Activated naive CD4-positive, alpha-beta T cell treated with anti-CD3 and anti-CD28 coated beads for 36 hours (primary cell): ENCODE measurements at regions not wholly inside any gene's neighbourhood (a gene's known extent, or its start where the extent isn't known, plus 50 kb on each side); places are given as distances from the start of the nearest gene placed in this dataset.

Experiments
- CTCF ChIA-PET: fragments of 350-600 bp; sonication (Branson Sonifier 250); formaldehyde crosslinking; loops from one replicate; lab custom pipeline; 2021; ENCODE audit warnings: antibody characterized with exemption; lab: Charles Lee
- DNase-seq: peaks from one replicate; pipeline ENCODE4 v3.0.0-alpha.2; 2020
- H3K27ac Mint-ChIP-seq: one replicate; pipeline ENCODE4 v1.8.0; 2021; ENCODE audit warnings: mild to moderate bottlenecking, mixed read lengths
- H3K27me3 Mint-ChIP-seq: one replicate; pipeline ENCODE4 v1.8.0; 2021; ENCODE audit warnings: low read depth, mixed read lengths
- H3K36me3 Mint-ChIP-seq: one replicate; pipeline ENCODE4 v1.8.0; 2021; ENCODE audit warnings: low read depth, mixed read lengths
- H3K4me1 Mint-ChIP-seq: one replicate; pipeline ENCODE4 v1.8.0; 2021; ENCODE audit warnings: low read depth, mixed read lengths
- H3K4me3 Mint-ChIP-seq: one replicate; pipeline ENCODE4 v1.8.0; 2021; ENCODE audit warnings: mild to moderate bottlenecking, moderate library complexity, mixed read lengths
- H3K9me3 Mint-ChIP-seq: one replicate; pipeline ENCODE4 v1.8.0; 2021; ENCODE audit warnings: mixed read lengths
- intact Hi-C: fragments of 100-400 bp; cut with micrococcal nuclease; formaldehyde crosslinking; loops from one replicate; pipeline ENCODE4 v1.15.1; 2023

- H3K4me3 Mint-ChIP-seq: no peak overlapping the region
- H3K27me3 Mint-ChIP-seq: no peaks in the 10 kb centered on the region
- DNase-seq: no peak
- no peaks in the 10 kb centered on the region for H3K36me3 Mint-ChIP-seq
- intact Hi-C loops: no loop called here
- H3K9me3 Mint-ChIP-seq: no peaks in the 10 kb centered on the region
- CTCF ChIA-PET: no interaction called here
- H3K27ac Mint-ChIP-seq: no peak overlapping the region
- H3K4me1 Mint-ChIP-seq: no peaks in the 10 kb centered on the region
Observed at GRCh38 chr2:240290432-240291336, 144.8 kb upstream of the GPC1 start.

- intact Hi-C loops: no loop called here
- DNase-seq: no peak
- no peaks in the 10 kb centered on the region for H3K36me3 Mint-ChIP-seq
- no peak overlapping the region for H3K27ac Mint-ChIP-seq
- no peaks in the 10 kb centered on the region for H3K27me3 Mint-ChIP-seq
- CTCF ChIA-PET: no interaction called here
- H3K9me3 Mint-ChIP-seq: no peaks in the 10 kb centered on the region
- no peak overlapping the region for H3K4me3 Mint-ChIP-seq
- no peaks in the 10 kb centered on the region for H3K4me1 Mint-ChIP-seq
Observed at GRCh38 chr2:240291337-240292034, 144.0 kb upstream of the GPC1 start.

- CTCF ChIA-PET: no interaction called here
- Mint-ChIP-seq H3K27ac (no peak overlapping the region), H3K27me3 (no peaks in the 10 kb centered on the region), H3K4me3 (no peak overlapping the region), H3K4me1 (no peaks in the 10 kb centered on the region), H3K9me3 (no peaks in the 10 kb centered on the region), H3K36me3 (no peaks in the 10 kb centered on the region)
- DNase-seq: no peak
- intact Hi-C loops: no loop called here
Observed at GRCh38 chr2:240292035-240292574, 143.4 kb upstream of the GPC1 start.

GRCh38 chr2:240292619-240293525 lies 142.6 kb upstream of the GPC1 start:
- Mint-ChIP-seq H3K36me3 (no peaks in the 10 kb centered on the region), H3K27ac (no peak overlapping the region), H3K4me1 (no peaks in the 10 kb centered on the region), H3K9me3 (no peaks in the 10 kb centered on the region), H3K27me3 (no peaks in the 10 kb centered on the region), H3K4me3 (no peak overlapping the region)
- intact Hi-C loops: no loop called here
- CTCF ChIA-PET: no interaction called here
- no peak for DNase-seq

- H3K4me3 Mint-ChIP-seq: no peak overlapping the region
- no peak for DNase-seq
- H3K36me3 Mint-ChIP-seq: no peaks in the 10 kb centered on the region
- CTCF ChIA-PET: no interaction called here
- H3K27ac Mint-ChIP-seq: no peak overlapping the region
- intact Hi-C loops: no loop called here
- H3K4me1 Mint-ChIP-seq: no peaks in the 10 kb centered on the region
- no peaks in the 10 kb centered on the region for H3K27me3 Mint-ChIP-seq
- no peaks in the 10 kb centered on the region for H3K9me3 Mint-ChIP-seq
Observed at GRCh38 chr2:240293557-240294461, 141.7 kb upstream of the GPC1 start.

GRCh38 chr2:240294514-240294913 lies 140.9 kb upstream of the GPC1 start:
- CTCF ChIA-PET: no interaction called here
- no peak overlapping the region for H3K4me3 Mint-ChIP-seq
- DNase-seq: no peak
- no peaks in the 10 kb centered on the region for H3K9me3 Mint-ChIP-seq
- H3K27me3 Mint-ChIP-seq: no peaks in the 10 kb centered on the region
- H3K4me1 Mint-ChIP-seq: no peaks in the 10 kb centered on the region
- H3K36me3 Mint-ChIP-seq: no peaks in the 10 kb centered on the region
- no peak overlapping the region for H3K27ac Mint-ChIP-seq
- intact Hi-C loops: no loop called here

- Mint-ChIP-seq H3K9me3 (no peaks in the 10 kb centered on the region), H3K4me3 (no peak overlapping the region), H3K27ac (no peak overlapping the region), H3K36me3 (no peaks in the 10 kb centered on the region), H3K4me1 (no peaks in the 10 kb centered on the region), H3K27me3 (no peaks in the 10 kb centered on the region)
- intact Hi-C loops: no loop called here
- no peak for DNase-seq
- CTCF ChIA-PET: no interaction called here
Observed at GRCh38 chr2:240295256-240296103, 140.0 kb upstream of the GPC1 start.

- Mint-ChIP-seq H3K9me3 (no peaks in the 10 kb centered on the region), H3K36me3 (no peaks in the 10 kb centered on the region), H3K4me1 (no peaks in the 10 kb centered on the region), H3K4me3 (no peak overlapping the region), H3K27ac (no peak overlapping the region), H3K27me3 (no peaks in the 10 kb centered on the region)
- intact Hi-C loops: no loop called here
- no peak for DNase-seq
- CTCF ChIA-PET: no interaction called here
Observed at GRCh38 chr2:240296104-240296406, 139.4 kb upstream of the GPC1 start.

GRCh38 chr2:240296476-240297255 lies 138.8 kb upstream of the GPC1 start:
- CTCF ChIA-PET: interaction anchor here (0.6 kb wide), 1 partner anchor 53 kb away, joined by 3 read pairs; no protein-coding TSS in a partner anchor
- intact Hi-C loops: no loop called here
- H3K9me3 Mint-ChIP-seq: no peaks in the 10 kb centered on the region
- no peak for DNase-seq
- no peak overlapping the region for H3K27ac Mint-ChIP-seq
- H3K27me3 Mint-ChIP-seq: no peaks in the 10 kb centered on the region
- no peaks in the 10 kb centered on the region for H3K4me1 Mint-ChIP-seq
- no peak overlapping the region for H3K4me3 Mint-ChIP-seq
- H3K36me3 Mint-ChIP-seq: no peaks in the 10 kb centered on the region

GRCh38 chr2:240297256-240298116 lies 138.0 kb upstream of the GPC1 start:
- Mint-ChIP-seq H3K4me1 (no peaks in the 10 kb centered on the region), H3K9me3 (no peaks in the 10 kb centered on the region), H3K36me3 (no peaks in the 10 kb centered on the region), H3K4me3 (no peak overlapping the region), H3K27ac (no peak overlapping the region), H3K27me3 (peaks cover 2% of the 10 kb centered on the region)
- CTCF ChIA-PET: interaction anchor here (0.6 kb wide), 1 partner anchor 53 kb away, joined by 3 read pairs; no protein-coding TSS in a partner anchor
- intact Hi-C loops: no loop called here
- DNase-seq: no peak
